GM21528 (cell line): ENCODE measurements at regions not wholly inside any gene's neighbourhood (a gene's known extent, or its start where the extent isn't known, plus 50 kb on each side); places are given as distances from the start of the nearest gene placed in this dataset.

Experiments
- ATAC-seq: cut with Tn5 transposase; IDR thresholded peaks from one replicate; pipeline ENCODE4 v1.9.1; 2021; ENCODE audit warnings: mild to moderate bottlenecking, moderate library complexity; ENCODE audit not compliant: unreplicated experiment, low FRiP score

- ATAC-seq, result no peak
Observed at GRCh38 chr3:132183811-132184210, 133.4 kb upstream of the ACP3 start.

GRCh38 chr3:132187746-132188145 lies 129.5 kb upstream of the ACP3 start:
- no peak for ATAC-seq

- no peak for ATAC-seq
Observed at GRCh38 chr3:132189601-132190000, 127.6 kb upstream of the ACP3 start.

GRCh38 chr3:132196113-132196512 lies 121.1 kb upstream of the ACP3 start:
- no peak for ATAC-seq

- ATAC-seq, result no peak
Observed at GRCh38 chr3:132198516-132198915, 118.7 kb upstream of the ACP3 start.

- ATAC-seq, result no peak
Observed at GRCh38 chr3:132199451-132199850, 117.8 kb upstream of the ACP3 start.

- no peak for ATAC-seq
Observed at GRCh38 chr3:132202586-132202985, 114.6 kb upstream of the ACP3 start.

- ATAC-seq, result no peak
Observed at GRCh38 chr3:132203889-132204596, 113.2 kb upstream of the ACP3 start.

GRCh38 chr3:132205609-132206008 lies 111.6 kb upstream of the ACP3 start:
- no peak for ATAC-seq

- ATAC-seq, result no peak
Observed at GRCh38 chr3:132209855-132210254, 107.4 kb upstream of the ACP3 start.

GRCh38 chr3:132210476-132211346 lies 106.5 kb upstream of the ACP3 start:
- no peak for ATAC-seq

- ATAC-seq, result no peak
Observed at GRCh38 chr3:132211896-132212295, 105.3 kb upstream of the ACP3 start.

- ATAC-seq, result no peak
Observed at GRCh38 chr3:132218817-132219755, 98.1 kb upstream of the ACP3 start.

GRCh38 chr3:132220986-132221385 lies 96.2 kb upstream of the ACP3 start:
- no peak for ATAC-seq

GRCh38 chr3:132222868-132223538 lies 94.2 kb upstream of the ACP3 start:
- no peak for ATAC-seq

GRCh38 chr3:132225664-132226063 lies 91.5 kb upstream of the ACP3 start:
- no peak for ATAC-seq

GRCh38 chr3:132228923-132229322 lies 88.3 kb upstream of the ACP3 start:
- ATAC-seq, result no peak

- no peak for ATAC-seq
Observed at GRCh38 chr3:132229641-132230040, 87.6 kb upstream of the ACP3 start.

GRCh38 chr3:132230156-132231000 lies 86.8 kb upstream of the ACP3 start:
- no peak for ATAC-seq
